ENCODE measurements at regions not wholly inside any gene's neighbourhood (a gene's known extent, or its start where the extent isn't known, plus 50 kb on each side); places are given as distances from the start of the nearest gene placed in this dataset.

DNA sequence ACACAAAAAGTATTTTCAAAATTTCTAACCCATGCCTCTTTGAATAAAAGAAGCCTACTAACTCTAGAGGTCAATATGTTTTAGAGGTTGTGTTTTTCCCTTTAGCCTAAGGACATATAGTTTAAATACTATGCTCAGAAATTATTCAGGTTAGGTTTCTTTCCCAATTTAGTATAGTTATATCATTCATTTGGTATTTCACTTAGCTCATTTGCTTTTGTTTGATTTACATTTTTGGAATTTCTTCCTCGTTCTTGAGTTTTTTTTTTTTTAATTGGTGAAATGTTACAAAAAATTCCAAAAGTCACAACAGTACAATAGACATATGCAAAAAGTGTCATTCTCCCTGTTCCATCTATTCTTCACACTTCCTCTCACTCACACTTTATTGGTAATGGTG is 371.3 kb upstream of the TNP1 start:
- H3K27ac ChIP-seq (ENCODE audit: control insufficient read depth, insufficient read depth, low read length): no peak overlapping the region
- no peaks in the 10 kb centered on the region for H3K79me2 ChIP-seq (ENCODE audit: control insufficient read depth, insufficient read depth, low read length)
- no peak for FAIRE-seq
- dilution Hi-C loops (cut with MboI; ENCODE audit: extremely low pct_ligation_motif_present, low sequenced_read_pairs): no loop called here
- no peak for DNase-seq (ENCODE audit: low read depth, low spot score)
- no peak overlapping the region for H3K4me2 ChIP-seq (ENCODE audit: control insufficient read depth, extremely low read depth, insufficient read depth, low read depth, low read length)
- H3K4me1 ChIP-seq (ENCODE audit: control insufficient read depth, extremely low read depth, insufficient read depth, low read length): peaks cover 2% of the 10 kb centered on the region
- H3K9me1 ChIP-seq (ENCODE audit: control insufficient read depth, extremely low read depth, insufficient read depth, low read length): no peaks in the 10 kb centered on the region
- no peak overlapping the region for H3K9ac ChIP-seq (ENCODE audit: control insufficient read depth, extremely low read depth, insufficient read depth, low read length)
- H3K9me3 ChIP-seq (ENCODE audit: control insufficient read depth, low read depth, low read length): no peaks in the 10 kb centered on the region
- H3K36me3 ChIP-seq (ENCODE audit: control insufficient read depth in 2 of 2, extremely low read depth in 1 of 2, insufficient read depth in 2 of 2, low read length in 2 of 2): no peaks in the 10 kb centered on the region
- H3K4me3 ChIP-seq (ENCODE audit: control insufficient read depth in 2 of 3, extremely low read depth in 1 of 3, insufficient read depth in 2 of 3, low read depth in 1 of 3, low read length in 3 of 3): no peak overlapping the region
- no peaks in the 10 kb centered on the region for H4K20me1 ChIP-seq (ENCODE audit: control insufficient read depth, extremely low read depth, insufficient read depth, low read length)
- TF ChIP-seq, protein P1, sequence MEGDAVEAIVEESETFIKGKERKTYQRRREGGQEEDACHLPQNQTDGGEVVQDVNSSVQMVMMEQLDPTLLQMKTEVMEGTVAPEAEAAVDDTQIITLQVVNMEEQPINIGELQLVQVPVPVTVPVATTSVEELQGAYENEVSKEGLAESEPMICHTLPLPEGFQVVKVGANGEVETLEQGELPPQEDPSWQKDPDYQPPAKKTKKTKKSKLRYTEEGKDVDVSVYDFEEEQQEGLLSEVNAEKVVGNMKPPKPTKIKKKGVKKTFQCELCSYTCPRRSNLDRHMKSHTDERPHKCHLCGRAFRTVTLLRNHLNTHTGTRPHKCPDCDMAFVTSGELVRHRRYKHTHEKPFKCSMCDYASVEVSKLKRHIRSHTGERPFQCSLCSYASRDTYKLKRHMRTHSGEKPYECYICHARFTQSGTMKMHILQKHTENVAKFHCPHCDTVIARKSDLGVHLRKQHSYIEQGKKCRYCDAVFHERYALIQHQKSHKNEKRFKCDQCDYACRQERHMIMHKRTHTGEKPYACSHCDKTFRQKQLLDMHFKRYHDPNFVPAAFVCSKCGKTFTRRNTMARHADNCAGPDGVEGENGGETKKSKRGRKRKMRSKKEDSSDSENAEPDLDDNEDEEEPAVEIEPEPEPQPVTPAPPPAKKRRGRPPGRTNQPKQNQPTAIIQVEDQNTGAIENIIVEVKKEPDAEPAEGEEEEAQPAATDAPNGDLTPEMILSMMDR (optimal IDR thresholded peaks at IDR 0.05 in 1 of 3, IDR thresholded peaks at IDR 0.05 in 1 of 3, conservative IDR thresholded peaks at IDR 0.05 in 1 of 3; ENCODE audit: extremely low read depth in 1 of 3, insufficient read depth in 2 of 3, low read length in 3 of 3): no peak
- TF ChIP-seq EZH2 (IDR thresholded peaks at IDR 0.05; ENCODE audit: low read length): no peak
- H2AFZ ChIP-seq (ENCODE audit: control insufficient read depth, low read length): no peak overlapping the region
- no peaks in the 10 kb centered on the region for H3K27me3 ChIP-seq (ENCODE audit: control insufficient read depth, extremely low read depth, insufficient read depth, low read length)

DNA sequence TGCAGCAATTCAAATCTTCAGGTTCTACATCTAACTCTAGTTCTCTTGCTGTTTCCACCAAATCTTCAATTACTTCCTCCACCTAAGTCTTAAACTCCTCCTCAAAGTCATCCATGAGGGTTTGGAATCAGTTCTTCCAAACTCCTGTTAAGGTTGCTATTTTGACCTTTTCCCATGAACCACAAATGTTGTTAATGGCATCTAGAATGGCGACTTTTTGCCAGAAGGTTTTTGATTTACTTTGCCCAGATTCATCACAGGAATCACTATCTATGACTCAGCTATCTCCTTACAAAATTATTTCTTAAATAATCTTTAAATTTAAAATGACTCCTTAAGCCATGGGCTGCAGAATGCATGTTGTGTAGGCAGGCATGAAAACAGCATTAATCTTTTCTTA is 368.9 kb upstream of the TNP1 start:
- H3K4me1 ChIP-seq (ENCODE audit: control insufficient read depth, extremely low read depth, insufficient read depth, low read length): peaks cover 5% of the 10 kb centered on the region
- no peak overlapping the region for H3K4me2 ChIP-seq (ENCODE audit: control insufficient read depth, extremely low read depth, insufficient read depth, low read depth, low read length)
- dilution Hi-C loops (cut with MboI; ENCODE audit: extremely low pct_ligation_motif_present, low sequenced_read_pairs): no loop called here
- no peak for DNase-seq (ENCODE audit: low read depth, low spot score)
- no peak overlapping the region for H2AFZ ChIP-seq (ENCODE audit: control insufficient read depth, low read length)
- H4K20me1 ChIP-seq (ENCODE audit: control insufficient read depth, extremely low read depth, insufficient read depth, low read length): no peaks in the 10 kb centered on the region
- no peak overlapping the region for H3K9ac ChIP-seq (ENCODE audit: control insufficient read depth, extremely low read depth, insufficient read depth, low read length)
- H3K79me2 ChIP-seq (ENCODE audit: control insufficient read depth, insufficient read depth, low read length): no peaks in the 10 kb centered on the region
- no peaks in the 10 kb centered on the region for H3K36me3 ChIP-seq (ENCODE audit: control insufficient read depth in 2 of 2, extremely low read depth in 1 of 2, insufficient read depth in 2 of 2, low read length in 2 of 2)
- no peak overlapping the region for H3K4me3 ChIP-seq (ENCODE audit: control insufficient read depth in 2 of 3, extremely low read depth in 1 of 3, insufficient read depth in 2 of 3, low read depth in 1 of 3, low read length in 3 of 3)
- TF ChIP-seq, protein P1 (optimal IDR thresholded peaks at IDR 0.05 in 1 of 3, IDR thresholded peaks at IDR 0.05 in 1 of 3, conservative IDR thresholded peaks at IDR 0.05 in 1 of 3; ENCODE audit: extremely low read depth in 1 of 3, insufficient read depth in 2 of 3, low read length in 3 of 3): no peak
- no peak for TF ChIP-seq EZH2 (IDR thresholded peaks at IDR 0.05; ENCODE audit: low read length)
- no peaks in the 10 kb centered on the region for H3K9me1 ChIP-seq (ENCODE audit: control insufficient read depth, extremely low read depth, insufficient read depth, low read length)
- H3K27ac ChIP-seq (ENCODE audit: control insufficient read depth, insufficient read depth, low read length): no peak overlapping the region
- H3K27me3 ChIP-seq (ENCODE audit: control insufficient read depth, extremely low read depth, insufficient read depth, low read length): no peaks in the 10 kb centered on the region
- H3K9me3 ChIP-seq (ENCODE audit: control insufficient read depth, low read depth, low read length): no peaks in the 10 kb centered on the region
- FAIRE-seq: no peak

All from keratinocyte (primary cell).